IPS-NIHi7 (cell line): ENCODE measurements at regions not wholly inside any gene's neighbourhood (a gene's known extent, or its start where the extent isn't known, plus 50 kb on each side); places are given as distances from the start of the nearest gene placed in this dataset.

Source experiments
- DNase-seq: peaks from one replicate; pipeline ENCODE4 v3.0.0; 2012; ENCODE audit warnings: mixed read lengths; ENCODE audit errors: extremely low spot score

- DNase-seq: no peak
These were observed 181.1 kb upstream of the C16orf82 start for GRCh38 chr16:26885674-26886073.

GRCh38 chr16:26889740-26890139 lies 177.0 kb upstream of the C16orf82 start:
- DNase-seq: no peak

- no peak for DNase-seq
These were observed 168.5 kb upstream of the C16orf82 start for GRCh38 chr16:26898200-26898599.

- no peak for DNase-seq
These were observed 165.4 kb upstream of the C16orf82 start for GRCh38 chr16:26901196-26901861.

GRCh38 chr16:26901983-26902382 lies 164.7 kb upstream of the C16orf82 start:
- no peak for DNase-seq

GRCh38 chr16:26905336-26905735 lies 161.4 kb upstream of the C16orf82 start:
- no peak for DNase-seq

- DNase-seq: no peak
These were observed 157.1 kb upstream of the C16orf82 start for GRCh38 chr16:26909623-26910022.

- DNase-seq: no peak
These were observed 155.3 kb upstream of the C16orf82 start for GRCh38 chr16:26911436-26911835.

- DNase-seq: no peak
These were observed 152.9 kb upstream of the C16orf82 start for GRCh38 chr16:26913851-26914250.

GRCh38 chr16:26930786-26931581 lies 135.7 kb upstream of the C16orf82 start:
- DNase-seq: no peak

GRCh38 chr16:26950636-26951035 lies 116.1 kb upstream of the C16orf82 start:
- no peak for DNase-seq

- peak; percentile 32 for DNase-seq
These were observed 114.8 kb upstream of the C16orf82 start for GRCh38 chr16:26951950-26952349.

GRCh38 chr16:26952411-26952810 lies 114.3 kb upstream of the C16orf82 start:
- peak; percentile 33 for DNase-seq

GRCh38 chr16:26957283-26957859 lies 109.4 kb upstream of the C16orf82 start:
- no peak for DNase-seq

GRCh38 chr16:26959416-26960009 lies 107.2 kb upstream of the C16orf82 start:
- DNase-seq: no peak

GRCh38 chr16:26961459-26961858 lies 105.3 kb upstream of the C16orf82 start:
- no peak for DNase-seq

GRCh38 chr16:26963109-26963508 lies 103.6 kb upstream of the C16orf82 start:
- peak; percentile 71 for DNase-seq

- DNase-seq: no peak
These were observed 97.0 kb upstream of the C16orf82 start for GRCh38 chr16:26969589-26970231.

- no peak for DNase-seq
These were observed 96.4 kb upstream of the C16orf82 start for GRCh38 chr16:26970292-26970691.

GRCh38 chr16:26976873-26977272 lies 89.9 kb upstream of the C16orf82 start:
- no peak for DNase-seq

- no peak for DNase-seq
These were observed 85.3 kb upstream of the C16orf82 start for GRCh38 chr16:26981266-26981938.
